WTC11 (cell line): ENCODE measurements at regions not wholly inside any gene's neighbourhood (a gene's known extent, or its start where the extent isn't known, plus 50 kb on each side); places are given as distances from the start of the nearest gene placed in this dataset.

ENCODE experiments used
- ATAC-seq: fragments of 200-7000 bp; cut with Tn5 transposase; 2 replicates; pipeline ENCODE4 v1.10.0; 2021; ENCODE audit warnings: mild to moderate bottlenecking, moderate library complexity
- CTCF ChIA-PET: fragments of 300-600 bp; sonication (Branson Sonifier 250); formaldehyde crosslinking; loops from one replicate; lab custom pipeline; 2021; ENCODE audit warnings: antibody characterized with exemption; lab: Charles Lee
- POLR2A ChIA-PET: fragments of 350-600 bp; sonication (Branson Sonifier 250); formaldehyde crosslinking; loops from one replicate; lab custom pipeline; 2021; ENCODE audit warnings: antibody characterized with exemption; lab: Charles Lee
- DNase-seq: peaks from one replicate; pipeline ENCODE4 v3.0.0; 2021; ENCODE audit warnings: low spot score
- H3K27ac Mint-ChIP-seq: 2 replicates; pipeline ENCODE4 v1.8.0; 2021; ENCODE audit warnings: mixed read lengths
- H3K27me3 Mint-ChIP-seq: 2 replicates; pipeline ENCODE4 v1.8.0; 2021; ENCODE audit warnings: low read depth, mild to moderate bottlenecking, moderate library complexity, mixed read lengths
- H3K36me3 Mint-ChIP-seq: 2 replicates; pipeline ENCODE4 v1.8.0; 2021; ENCODE audit warnings: mixed read lengths
- H3K4me1 Mint-ChIP-seq: 2 replicates; pipeline ENCODE4 v1.8.0; 2022; ENCODE audit warnings: mixed read lengths
- H3K4me3 Mint-ChIP-seq: 2 replicates; pipeline ENCODE4 v1.8.0; 2021; ENCODE audit warnings: mild to moderate bottlenecking, moderate library complexity, mixed read lengths
- H3K9me3 Mint-ChIP-seq: 2 replicates; pipeline ENCODE4 v1.8.0; 2021; ENCODE audit warnings: mixed read lengths
- ARID4B ChIP-seq: sonication (generic); formaldehyde crosslinking; IDR thresholded peaks from 2 replicates; pipeline ENCODE4 v1.8.0; 2023; ENCODE audit warnings: missing genetic modification reagents, mild to moderate bottlenecking, borderline replicate concordance
- ATF6 ChIP-seq: sonication (generic); formaldehyde crosslinking; IDR thresholded peaks from 2 replicates; pipeline ENCODE4 v1.8.1; 2023; ENCODE audit warnings: mild to moderate bottlenecking, missing genetic modification reagents
- CBFB ChIP-seq: sonication (generic); formaldehyde crosslinking; IDR thresholded peaks from 2 replicates; pipeline ENCODE4 v1.8.1; 2022; ENCODE audit warnings: mild to moderate bottlenecking, low read depth, missing genetic modification reagents
- CREB1 ChIP-seq: sonication (generic); formaldehyde crosslinking; IDR thresholded peaks from 2 replicates; pipeline ENCODE4 v1.8.0; 2023; ENCODE audit warnings: mild to moderate bottlenecking, missing genetic modification reagents
- ELF4 ChIP-seq: sonication (generic); formaldehyde crosslinking; IDR thresholded peaks from 2 replicates; pipeline ENCODE4 v1.8.1; 2022; ENCODE audit warnings: low read depth, mild to moderate bottlenecking, moderate library complexity, missing genetic modification reagents
- ETV6 ChIP-seq: sonication (generic); formaldehyde crosslinking; IDR thresholded peaks from 2 replicates; pipeline ENCODE4 v1.8.1; 2022; ENCODE audit warnings: mild to moderate bottlenecking, missing genetic modification reagents
- FOXK1 ChIP-seq: sonication (generic); formaldehyde crosslinking; IDR thresholded peaks from 2 replicates; pipeline ENCODE4 v1.8.0; 2022; ENCODE audit warnings: mild to moderate bottlenecking, moderate library complexity, missing genetic modification reagents
- GABPB1 ChIP-seq: sonication (generic); formaldehyde crosslinking; IDR thresholded peaks from 2 replicates; pipeline ENCODE4 v1.8.1; 2023; ENCODE audit warnings: mild to moderate bottlenecking, missing genetic modification reagents
- GTF2I ChIP-seq: fragments of 250-450 bp; sonication (Bioruptor Pico); conservative IDR thresholded peaks from 2 replicates; pipeline ENCODE4 v1.4.0; 2021; ENCODE audit warnings: mild to moderate bottlenecking
- JAZF1 ChIP-seq: fragments of 250-450 bp; sonication (Bioruptor Pico); IDR thresholded peaks from 2 replicates; pipeline ENCODE4 v1.9.0; 2021; ENCODE audit warnings: moderate library complexity, mild to moderate bottlenecking, inconsistent platforms
- SMAD4 ChIP-seq: sonication (generic); formaldehyde crosslinking; IDR thresholded peaks from 2 replicates; pipeline ENCODE4 v1.8.0; 2022; ENCODE audit warnings: mild to moderate bottlenecking, missing genetic modification reagents
- USF1 ChIP-seq: sonication (generic); formaldehyde crosslinking; IDR thresholded peaks from 2 replicates; pipeline ENCODE4 v1.8.0; 2022; ENCODE audit warnings: mild to moderate bottlenecking, missing genetic modification reagents
- USF2 ChIP-seq: sonication (generic); formaldehyde crosslinking; IDR thresholded peaks from 2 replicates; pipeline ENCODE4 v1.8.1; 2023; ENCODE audit warnings: mild to moderate bottlenecking, missing genetic modification reagents, moderate library complexity
- ZNF423 ChIP-seq: fragments of 250-450 bp; sonication (Bioruptor Pico); IDR thresholded peaks from 2 replicates; pipeline ENCODE4 v2.1.2; 2022; ENCODE audit warnings: mild to moderate bottlenecking, moderate library complexity
- ZNF425 ChIP-seq: fragments of 250-450 bp; sonication (Bioruptor Pico); conservative IDR thresholded peaks from 2 replicates; pipeline ENCODE4 v1.9.0; 2021; ENCODE audit warnings: mild to moderate bottlenecking
- TF ChIP-seq, protein P1 (sequence below): sonication (generic); formaldehyde crosslinking; conservative IDR thresholded peaks from 2 replicates; pipeline ENCODE4 v1.8.1; 2022; ENCODE audit warnings: mild to moderate bottlenecking, missing genetic modification reagents
- TF ChIP-seq, protein P2 (sequence below): sonication (generic); formaldehyde crosslinking; IDR thresholded peaks from 2 replicates; pipeline ENCODE4 v1.8.1; 2023; ENCODE audit warnings: mild to moderate bottlenecking, missing genetic modification reagents, borderline replicate concordance

GRCh38 chr1:22351768-22352080, 99.9 kb upstream of the ZBTB40 start (continued):
- no peak for TF ChIP-seq ARID4B (CRISPR knock-in tag)
- TF ChIP-seq ZNF425 = no peak
- TF ChIP-seq, protein P1, sequence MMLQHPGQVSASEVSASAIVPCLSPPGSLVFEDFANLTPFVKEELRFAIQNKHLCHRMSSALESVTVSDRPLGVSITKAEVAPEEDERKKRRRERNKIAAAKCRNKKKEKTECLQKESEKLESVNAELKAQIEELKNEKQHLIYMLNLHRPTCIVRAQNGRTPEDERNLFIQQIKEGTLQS (CRISPR knock-in tag) = no peak
- no peak for TF ChIP-seq FOXK1 (CRISPR knock-in tag)
- no peak for TF ChIP-seq JAZF1 (CRISPR knock-in tag)
- TF ChIP-seq ETV6 (CRISPR knock-in tag) = no peak
- no peak for TF ChIP-seq GABPB1
- no peak for TF ChIP-seq USF1
- no peak for TF ChIP-seq GTF2I (CRISPR knock-in tag)
- no peak for TF ChIP-seq ATF6 (CRISPR knock-in tag)
- no peak for TF ChIP-seq USF2

DNA sequence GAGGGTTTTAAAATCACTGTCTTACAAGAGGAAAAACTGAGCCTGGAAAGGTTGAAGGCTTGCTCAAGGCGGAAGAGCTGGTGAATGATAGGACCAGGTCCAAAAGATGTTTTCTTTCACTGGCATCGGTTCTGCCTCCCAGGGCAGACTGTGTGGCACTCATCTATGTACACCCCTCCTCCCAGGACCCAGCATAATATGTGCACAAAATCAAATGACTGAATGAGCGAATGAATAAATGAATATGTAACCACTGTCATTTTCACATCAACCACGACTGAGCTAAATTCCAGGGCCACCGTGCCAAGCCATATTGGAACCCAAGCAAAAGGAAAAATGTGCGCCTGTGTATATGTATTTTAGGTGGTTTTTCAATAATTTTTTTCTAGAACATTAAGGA, 99.3 kb upstream of the ZBTB40 start:
- POLR2A ChIA-PET = no interaction called here
- H3K9me3 Mint-ChIP-seq = peaks cover 5% of the 10 kb centered on the region; the same call in 1 of the 2 replicates
- no peak overlapping the region for H3K27ac Mint-ChIP-seq
- no peaks in the 10 kb centered on the region for H3K36me3 Mint-ChIP-seq
- TF ChIP-seq CREB1 (CRISPR knock-in tag) (no peak), ZNF423 (CRISPR knock-in tag) (no peak), CBFB (no peak), ELF4 (no peak), SMAD4 (CRISPR knock-in tag) (no peak)
- TF ChIP-seq, protein P2, sequence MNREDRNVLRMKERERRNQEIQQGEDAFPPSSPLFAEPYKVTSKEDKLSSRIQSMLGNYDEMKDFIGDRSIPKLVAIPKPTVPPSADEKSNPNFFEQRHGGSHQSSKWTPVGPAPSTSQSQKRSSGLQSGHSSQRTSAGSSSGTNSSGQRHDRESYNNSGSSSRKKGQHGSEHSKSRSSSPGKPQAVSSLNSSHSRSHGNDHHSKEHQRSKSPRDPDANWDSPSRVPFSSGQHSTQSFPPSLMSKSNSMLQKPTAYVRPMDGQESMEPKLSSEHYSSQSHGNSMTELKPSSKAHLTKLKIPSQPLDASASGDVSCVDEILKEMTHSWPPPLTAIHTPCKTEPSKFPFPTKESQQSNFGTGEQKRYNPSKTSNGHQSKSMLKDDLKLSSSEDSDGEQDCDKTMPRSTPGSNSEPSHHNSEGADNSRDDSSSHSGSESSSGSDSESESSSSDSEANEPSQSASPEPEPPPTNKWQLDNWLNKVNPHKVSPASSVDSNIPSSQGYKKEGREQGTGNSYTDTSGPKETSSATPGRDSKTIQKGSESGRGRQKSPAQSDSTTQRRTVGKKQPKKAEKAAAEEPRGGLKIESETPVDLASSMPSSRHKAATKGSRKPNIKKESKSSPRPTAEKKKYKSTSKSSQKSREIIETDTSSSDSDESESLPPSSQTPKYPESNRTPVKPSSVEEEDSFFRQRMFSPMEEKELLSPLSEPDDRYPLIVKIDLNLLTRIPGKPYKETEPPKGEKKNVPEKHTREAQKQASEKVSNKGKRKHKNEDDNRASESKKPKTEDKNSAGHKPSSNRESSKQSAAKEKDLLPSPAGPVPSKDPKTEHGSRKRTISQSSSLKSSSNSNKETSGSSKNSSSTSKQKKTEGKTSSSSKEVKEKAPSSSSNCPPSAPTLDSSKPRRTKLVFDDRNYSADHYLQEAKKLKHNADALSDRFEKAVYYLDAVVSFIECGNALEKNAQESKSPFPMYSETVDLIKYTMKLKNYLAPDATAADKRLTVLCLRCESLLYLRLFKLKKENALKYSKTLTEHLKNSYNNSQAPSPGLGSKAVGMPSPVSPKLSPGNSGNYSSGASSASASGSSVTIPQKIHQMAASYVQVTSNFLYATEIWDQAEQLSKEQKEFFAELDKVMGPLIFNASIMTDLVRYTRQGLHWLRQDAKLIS = no peak
- TF ChIP-seq, all 79 proteins: peak for 0
- CTCF ChIA-PET = interaction anchor here (0.6 kb wide), 1 partner anchor 54 kb away, joined by 3 read pairs; no protein-coding TSS in a partner anchor
- ATAC-seq (no peak), DNase-seq (no peak)
- H3K27me3 Mint-ChIP-seq = peaks cover 4% of the 10 kb centered on the region; the same call in 1 of the 2 replicates
- peaks cover 28% of the 10 kb centered on the region for H3K4me1 Mint-ChIP-seq
- no peak overlapping the region for H3K4me3 Mint-ChIP-seq
